RWPE1 (cell line): ENCODE measurements at regions not wholly inside any gene's neighbourhood (a gene's known extent, or its start where the extent isn't known, plus 50 kb on each side); places are given as distances from the start of the nearest gene placed in this dataset.

ENCODE experiments used
- CTCF ChIA-PET: fragments of 350-600 bp; sonication (Branson Sonifier 250); formaldehyde crosslinking; extraction: SDS; loops from one replicate; lab custom pipeline; 2021; lab: Yijun Ruan, JAX
- POLR2A ChIA-PET: fragments of 400-600 bp; formaldehyde crosslinking; extraction: SDS; loops from one replicate; lab custom pipeline; 2020; ENCODE audit warnings: antibody characterized with exemption; ENCODE audit not compliant: low non-redundant PET; lab: Yijun Ruan, JAX
- DNase-seq: peaks from one replicate; pipeline ENCODE4 v3.0.0; 2012; ENCODE audit warnings: low spot score
- H3K27ac ChIP-seq: fragments of 450-650 bp; 2 replicates; pipeline ENCODE4 v1.5.1; 2017
- CTCF ChIP-seq: fragments of 450-650 bp; conservative IDR thresholded peaks from 2 replicates; pipeline ENCODE4 v1.5.1; 2017; ENCODE audit warnings: low read depth, mild to moderate bottlenecking

GRCh38 chr3:134704133-134704532 lies 53.3 kb upstream of the KY start:
- H3K27ac ChIP-seq = no peak overlapping the region
- no peak for TF ChIP-seq CTCF
- ChIA-PET POLR2A (no interaction called here), CTCF (no interaction called here)
- DNase-seq = no peak

GRCh38 chr3:134704556-134704955 lies 53.7 kb upstream of the KY start:
- CTCF ChIA-PET = no interaction called here
- H3K27ac ChIP-seq = no peak overlapping the region
- TF ChIP-seq CTCF = no peak
- POLR2A ChIA-PET = no interaction called here
- no peak for DNase-seq

GRCh38 chr3:134707908-134708597 lies 57.2 kb upstream of the KY start:
- CTCF ChIA-PET = interaction anchor here (1.1 kb wide), 1 partner anchor 87 kb away, joined by 3 read pairs; the partner anchor contains the start of gene EPHB1
- DNase-seq = no peak
- no peak overlapping the region for H3K27ac ChIP-seq
- TF ChIP-seq CTCF = no peak
- POLR2A ChIA-PET = no interaction called here

DNA sequence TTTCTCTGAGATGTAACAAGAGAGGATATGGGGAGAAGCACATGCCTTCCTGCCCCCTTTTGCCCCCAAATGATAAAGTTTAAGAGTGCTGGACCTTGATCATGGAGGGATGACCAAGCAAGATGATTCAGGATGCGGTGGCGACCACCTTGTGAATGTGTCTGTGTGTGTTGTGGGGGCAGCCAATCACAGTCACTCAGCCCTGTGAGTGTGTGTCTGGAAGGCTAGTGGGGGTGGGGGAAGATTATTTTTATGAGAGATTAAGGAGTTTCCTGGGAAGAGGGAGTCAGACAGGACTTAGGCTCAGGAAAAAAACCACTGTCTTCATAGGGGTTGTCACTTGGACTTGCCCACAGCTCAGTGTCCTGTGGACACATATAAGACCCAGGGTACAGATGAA lies 57.8 kb upstream of the KY start:
- no peak for DNase-seq
- POLR2A ChIA-PET = no interaction called here
- CTCF ChIA-PET = interaction anchor here (1.1 kb wide), 1 partner anchor 87 kb away, joined by 3 read pairs; the partner anchor contains the start of gene EPHB1
- no peak for TF ChIP-seq CTCF
- H3K27ac ChIP-seq = no peak overlapping the region

GRCh38 chr3:134709076-134709475 lies 58.3 kb upstream of the KY start:
- DNase-seq = no peak
- TF ChIP-seq CTCF = no peak
- CTCF ChIA-PET = interaction anchor here (1.1 kb wide), 1 partner anchor 86 kb away, joined by 3 read pairs; the partner anchor contains the start of gene EPHB1
- POLR2A ChIA-PET = no interaction called here
- no peak overlapping the region for H3K27ac ChIP-seq

DNA sequence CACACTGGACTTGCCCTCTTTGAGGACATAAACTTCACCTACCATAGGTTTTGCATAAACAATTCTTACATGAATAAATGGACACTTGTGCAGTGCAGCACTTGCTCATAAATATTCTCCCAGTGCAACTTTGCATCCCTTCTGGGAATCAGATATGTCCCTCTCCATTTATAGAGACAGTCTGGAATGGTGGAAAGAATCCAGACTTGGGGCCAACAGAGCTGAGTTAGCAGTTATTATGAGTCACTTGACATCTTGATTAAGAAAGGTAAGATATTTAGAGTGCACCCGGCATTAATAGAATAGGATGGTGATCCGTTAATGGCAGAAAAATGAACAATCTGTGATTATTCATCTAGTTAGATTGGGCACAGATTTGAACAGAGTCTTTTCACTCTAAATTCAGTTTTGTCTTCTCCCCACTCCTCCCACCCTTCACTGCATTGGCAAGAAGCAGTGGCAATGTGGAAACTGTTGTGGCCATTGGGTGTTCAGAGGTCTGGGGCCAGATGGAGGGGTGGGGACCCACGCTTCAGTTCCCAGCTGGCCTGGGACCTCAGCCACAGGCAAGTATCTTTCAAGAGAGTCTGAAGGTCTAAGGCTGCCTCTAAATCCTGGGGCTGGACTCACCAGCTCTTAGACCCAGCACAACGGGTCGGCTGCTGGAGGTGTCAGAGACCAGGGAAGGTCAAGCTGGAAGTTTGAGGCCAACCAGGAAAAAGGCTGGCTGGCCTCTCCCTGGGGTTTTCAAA lies 58.9 kb upstream of the KY start:
- ChIA-PET CTCF (interaction anchor here (0.8 kb wide), 1 partner anchor 798 kb away, joined by 3 read pairs; no protein-coding TSS in a partner anchor), POLR2A (no interaction called here)
- DNase-seq = no peak
- no peak for TF ChIP-seq CTCF
- no peak overlapping the region for H3K27ac ChIP-seq
